NT2/D1 (cell line): ENCODE measurements at regions not wholly inside any gene's neighbourhood (a gene's known extent, or its start where the extent isn't known, plus 50 kb on each side); places are given as distances from the start of the nearest gene placed in this dataset.

Source experiments
- SUZ12 ChIP-seq: IDR thresholded peaks from 2 replicates; pipeline ENCODE4 v1.6.1; 2011; ENCODE audit not compliant: insufficient read length, insufficient read depth; ENCODE audit errors: extremely low read depth
- ZNF274 ChIP-seq: IDR thresholded peaks from 2 replicates; pipeline ENCODE4 v1.6.1; 2011; ENCODE audit warnings: mild to moderate bottlenecking, low read depth, low read length

GRCh38 chr2:122506620-122507019 is 751.2 kb downstream of the TSN start:
- TF ChIP-seq ZNF274 (no peak), SUZ12 (no peak)
